ENCODE measurements at regions not wholly inside any gene's neighbourhood (a gene's known extent, or its start where the extent isn't known, plus 50 kb on each side); places are given as distances from the start of the nearest gene placed in this dataset.
A peak's percentile ranks its signal among the peaks of the same experiment; 100 is the strongest.

DNA sequence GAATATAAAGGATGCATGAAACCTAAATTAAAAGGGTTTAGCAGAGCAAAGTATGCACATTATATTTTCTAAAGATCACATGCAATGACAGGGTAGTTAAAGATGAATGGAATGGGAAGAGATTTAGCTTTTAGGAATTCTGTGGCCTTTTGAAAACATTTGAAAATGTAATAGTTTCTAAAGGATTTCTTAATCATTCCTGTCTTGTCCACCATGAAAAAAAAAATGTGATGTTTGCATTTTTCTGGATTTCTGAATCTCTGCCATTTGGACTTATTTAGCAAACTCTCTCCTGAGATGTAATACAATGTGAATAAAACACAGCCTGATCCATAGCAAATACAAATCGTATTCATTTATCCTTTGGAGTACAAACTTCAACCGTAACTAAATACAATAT, 126.6 kb upstream of the RAB11FIP2 start:
- DNase-seq, result no peak

DNA sequence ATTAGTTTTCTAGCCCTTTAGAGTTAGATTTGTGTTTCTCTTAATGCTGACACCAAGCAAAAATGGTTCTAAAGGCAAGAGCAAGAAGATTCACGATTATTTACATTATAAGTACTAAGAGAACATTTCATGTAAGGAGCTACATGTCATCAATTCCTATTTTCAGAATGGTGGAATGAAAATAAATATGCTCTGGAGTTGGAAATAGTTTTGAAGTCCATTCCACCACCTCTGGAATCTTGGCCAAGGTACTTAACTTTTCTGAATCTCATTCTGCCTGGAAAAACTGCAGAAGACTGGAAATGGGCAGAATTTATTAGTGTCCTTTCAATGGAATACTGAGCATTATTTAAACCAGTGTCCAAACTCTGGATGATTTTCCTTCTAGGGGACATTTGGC, 125.1 kb upstream of the RAB11FIP2 start:
- no peak for DNase-seq

DNA sequence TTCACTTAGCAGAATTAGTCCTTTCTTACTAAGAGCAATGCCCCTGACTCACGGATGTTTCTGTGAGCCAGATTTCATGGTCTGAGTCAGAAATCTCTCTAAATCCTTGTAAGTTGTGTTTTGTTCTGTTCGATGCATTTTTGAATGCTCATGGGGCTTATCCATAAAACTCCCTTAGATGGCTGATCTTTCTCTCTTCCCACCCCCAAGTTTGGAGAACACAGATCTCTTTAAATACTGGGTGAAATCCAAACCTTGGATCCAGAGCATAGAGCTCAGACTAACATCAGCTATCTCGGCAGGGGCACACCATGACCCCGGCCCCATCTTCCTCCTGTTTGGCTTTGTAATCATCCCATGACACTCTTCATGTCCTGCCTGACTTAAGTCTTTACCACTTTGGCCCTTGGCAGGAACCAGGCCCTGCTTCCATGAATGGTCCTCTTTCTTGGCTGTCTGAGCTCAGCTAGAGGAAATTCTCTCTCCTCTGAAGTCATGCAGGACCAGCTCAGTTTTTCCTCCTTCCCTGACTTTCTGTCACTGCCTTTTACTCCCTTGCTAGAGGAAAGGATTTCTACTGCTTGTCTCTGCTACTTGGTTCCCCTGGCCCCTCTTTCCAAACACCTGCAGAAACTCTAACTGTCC, 120.4 kb upstream of the RAB11FIP2 start:
- no peak for DNase-seq

DNA sequence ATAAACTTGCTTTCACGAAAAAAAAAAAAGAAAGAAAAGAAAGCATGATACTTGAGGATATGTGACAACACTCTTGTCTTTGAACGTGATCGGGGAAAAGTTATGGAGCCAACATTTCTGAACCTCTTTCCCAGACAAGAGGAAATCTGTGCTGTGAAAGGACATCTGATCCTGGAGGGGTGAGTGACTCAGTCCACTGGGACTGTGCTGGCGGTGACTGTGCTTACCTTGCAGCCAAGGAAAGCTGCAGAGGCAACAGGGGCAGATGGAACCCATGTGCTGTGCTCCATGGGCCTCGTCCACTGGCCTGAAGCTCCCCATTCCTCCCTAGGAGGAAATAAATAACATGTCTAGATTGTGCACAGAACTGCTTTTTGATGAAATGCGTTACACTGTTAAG, 116.5 kb upstream of the RAB11FIP2 start:
- DNase-seq, result no peak

- no peak for DNase-seq
Observed at GRCh38 chr10:118161461-118162246, 114.9 kb upstream of the RAB11FIP2 start.

GRCh38 chr10:118153287-118153686, 106.5 kb upstream of the RAB11FIP2 start:
- no peak for DNase-seq

GRCh38 chr10:118151461-118151860, 104.7 kb upstream of the RAB11FIP2 start:
- no peak for DNase-seq

DNA sequence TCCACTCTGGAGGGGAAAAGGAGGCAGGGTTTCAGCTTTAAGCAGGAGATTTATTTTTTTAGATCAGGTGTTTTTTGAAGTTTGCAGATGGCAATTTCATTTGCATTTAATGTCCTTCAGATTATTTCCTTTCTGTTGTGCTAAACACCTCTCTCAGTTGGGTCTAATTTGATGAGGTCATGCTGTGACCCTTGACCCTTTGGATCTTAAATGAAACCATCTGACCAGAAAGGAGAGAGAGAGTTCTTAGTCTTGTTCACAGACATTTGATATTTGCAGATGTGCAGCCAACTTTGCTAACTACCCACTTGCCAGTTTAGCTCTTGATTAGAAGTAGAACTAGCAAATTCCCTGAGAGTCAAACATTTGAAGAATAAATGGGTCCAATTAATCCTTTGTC, 101.5 kb upstream of the RAB11FIP2 start:
- DNase-seq, result no peak

DNA sequence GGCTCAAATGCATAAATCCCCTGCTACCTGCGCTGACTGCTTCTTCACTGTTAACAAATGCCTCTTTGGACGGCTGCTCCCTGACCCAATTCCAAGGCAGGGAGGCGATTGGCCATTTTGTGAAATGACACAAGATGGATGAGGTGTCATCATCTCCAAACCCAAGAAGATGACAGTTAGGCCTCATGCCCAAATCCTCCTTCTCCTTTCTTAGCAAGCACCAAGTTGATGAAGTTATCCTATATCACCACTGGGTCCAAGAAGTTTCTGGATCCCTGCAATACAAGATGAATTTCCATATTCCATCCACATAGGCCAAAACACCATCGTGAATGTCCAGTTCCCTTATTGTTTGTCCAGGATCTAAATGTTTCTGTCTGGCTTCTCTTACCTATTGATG, 98.5 kb upstream of the RAB11FIP2 start:
- DNase-seq, result no peak

DNA sequence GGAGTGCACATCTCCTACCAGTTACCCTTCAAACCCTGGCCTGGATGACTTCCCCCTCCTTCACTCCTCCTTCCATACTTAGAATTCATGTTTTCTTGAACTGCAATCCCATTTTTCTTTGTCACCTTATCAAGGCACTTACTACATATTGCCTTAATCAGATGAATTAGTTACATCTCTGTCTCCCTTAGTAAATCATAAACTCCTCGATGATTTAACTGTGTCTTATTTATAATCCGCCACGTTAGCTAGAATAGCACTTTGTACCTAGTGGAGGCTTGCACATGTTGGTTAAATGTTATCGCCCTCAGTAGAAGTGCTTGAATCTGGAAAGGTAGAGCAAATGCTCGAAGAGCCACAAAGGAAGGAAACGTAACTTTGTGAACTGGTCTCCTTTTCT, 94.7 kb upstream of the RAB11FIP2 start:
- DNase-seq, result no peak

DNA sequence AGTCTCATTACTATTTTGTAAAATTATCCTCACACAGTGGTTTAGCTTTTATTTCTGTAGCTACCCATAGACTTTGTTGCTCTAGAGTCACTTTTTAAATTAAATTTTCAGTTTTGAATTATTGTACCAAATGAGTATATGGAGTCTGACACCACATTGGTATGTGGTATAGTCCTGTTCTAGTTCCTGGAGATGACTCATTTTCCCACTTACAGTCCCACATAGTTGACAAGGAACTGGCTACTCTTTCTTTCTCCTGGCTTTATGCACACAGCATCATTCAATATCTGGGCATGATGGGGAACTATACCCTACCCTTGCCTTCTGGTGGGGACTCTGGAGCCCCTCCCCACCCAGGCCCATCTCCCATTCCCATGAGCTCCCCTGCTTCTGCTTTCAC, 92.6 kb upstream of the RAB11FIP2 start:
- no peak for DNase-seq

- no peak for DNase-seq
Observed at GRCh38 chr10:118128675-118129074, 81.9 kb upstream of the RAB11FIP2 start.

GRCh38 chr10:118118716-118119115, 72.0 kb upstream of the RAB11FIP2 start:
- no peak for DNase-seq

DNA sequence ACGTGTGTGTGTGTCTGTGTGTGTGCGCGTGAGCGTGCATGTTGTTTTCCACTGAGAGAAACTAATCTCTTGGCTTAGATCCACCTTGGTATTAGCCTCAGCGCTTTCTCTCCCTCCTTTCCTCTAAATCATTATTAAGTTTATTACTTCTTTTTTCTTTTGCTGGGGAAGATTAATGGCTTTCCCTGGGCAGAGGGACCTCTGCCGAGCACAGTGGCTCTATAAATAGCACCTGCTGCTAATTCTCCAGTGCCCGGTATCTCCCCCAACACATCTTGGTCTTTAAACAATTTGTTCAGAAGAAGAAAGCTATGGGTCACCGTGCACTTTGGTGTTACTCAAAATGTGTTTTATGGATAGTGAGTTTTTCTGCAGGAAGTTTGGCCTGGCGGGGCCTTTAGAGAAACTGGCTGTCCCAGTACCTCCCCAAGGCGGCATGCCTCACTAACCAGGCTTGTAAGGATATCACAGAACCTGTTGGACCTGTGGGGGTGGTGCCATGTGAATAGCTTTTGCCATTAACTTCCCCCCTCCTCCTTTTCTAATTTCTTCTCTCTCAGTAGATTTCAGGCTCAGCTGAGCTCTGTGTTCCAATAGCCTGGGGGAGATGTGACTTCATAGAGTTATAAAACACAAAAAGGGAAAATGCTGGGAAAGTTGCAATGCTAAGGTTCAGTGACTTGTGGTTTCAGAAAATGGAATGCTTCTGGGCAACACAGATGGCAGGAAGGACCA, 70.1 kb upstream of the RAB11FIP2 start:
- no peak for DNase-seq

DNA sequence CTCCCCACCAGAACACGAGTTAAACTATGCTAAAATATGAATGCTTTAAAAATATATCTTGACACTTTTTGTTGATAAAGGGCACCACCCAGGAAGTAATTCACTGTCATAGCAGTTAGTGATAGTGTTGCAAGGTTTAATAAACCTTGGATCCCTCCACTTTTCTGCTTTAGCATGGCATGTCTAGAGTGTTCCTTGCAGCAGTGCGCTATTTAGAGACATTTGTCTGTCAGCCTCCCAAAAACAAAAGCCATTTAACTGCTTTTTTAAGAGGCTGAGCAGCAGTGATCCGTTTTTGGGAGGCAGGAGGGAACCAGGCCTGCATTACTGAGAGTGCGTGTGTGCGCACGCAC, 69.6 kb upstream of the RAB11FIP2 start:
- no peak for DNase-seq

DNA sequence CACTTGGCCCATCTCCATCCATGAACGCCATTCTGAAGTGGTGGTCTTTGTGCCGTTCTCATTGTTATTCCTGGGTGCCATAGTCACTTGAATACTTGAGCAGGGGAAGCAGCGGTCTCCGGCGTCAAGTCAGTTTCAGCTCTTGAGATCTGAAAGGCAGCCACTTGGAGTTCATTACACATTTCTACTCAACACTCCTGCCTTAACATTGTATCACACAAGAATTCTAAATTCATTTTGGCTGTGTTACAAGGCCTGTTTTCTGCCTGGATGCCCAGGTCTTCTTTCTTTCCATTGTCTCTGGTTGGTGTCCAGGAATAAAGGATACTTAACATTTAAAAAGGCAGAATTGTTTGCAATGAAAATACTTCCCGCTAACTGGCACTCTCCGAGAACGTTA, 69.0 kb upstream of the RAB11FIP2 start:
- no peak for DNase-seq

- no peak for DNase-seq
Observed at GRCh38 chr10:118114992-118115391, 68.3 kb upstream of the RAB11FIP2 start.

DNA sequence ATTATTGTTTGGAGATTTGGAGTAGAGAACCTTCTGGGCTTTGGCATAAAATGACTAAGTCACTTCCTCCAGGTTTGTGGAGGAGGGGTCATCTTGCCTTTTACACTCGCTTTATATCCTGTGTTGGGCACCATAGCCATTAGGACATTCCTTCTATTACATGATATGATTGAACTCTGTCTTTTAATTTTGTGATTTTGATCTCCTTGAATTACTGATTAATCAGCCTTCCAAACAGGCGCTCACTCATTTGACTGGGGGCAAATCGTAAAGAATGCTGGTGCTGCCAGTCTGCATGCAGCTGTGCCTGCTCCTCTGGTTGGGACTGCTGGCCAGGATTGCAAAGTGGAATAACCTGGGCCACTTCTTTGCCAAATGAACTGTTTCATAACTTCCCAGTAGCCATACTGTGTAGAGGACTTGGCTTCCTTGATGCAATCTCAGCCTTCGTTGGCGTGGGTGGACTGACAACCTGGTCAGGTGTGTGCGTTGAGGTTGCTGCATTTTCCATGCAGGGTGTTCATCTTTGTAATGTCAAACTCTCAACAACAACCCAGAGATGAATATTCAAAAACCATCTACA, 65.9 kb upstream of the RAB11FIP2 start:
- DNase-seq, result no peak

- DNase-seq, result no peak
Observed at GRCh38 chr10:118110750-118111149, 64.0 kb upstream of the RAB11FIP2 start.

DNA sequence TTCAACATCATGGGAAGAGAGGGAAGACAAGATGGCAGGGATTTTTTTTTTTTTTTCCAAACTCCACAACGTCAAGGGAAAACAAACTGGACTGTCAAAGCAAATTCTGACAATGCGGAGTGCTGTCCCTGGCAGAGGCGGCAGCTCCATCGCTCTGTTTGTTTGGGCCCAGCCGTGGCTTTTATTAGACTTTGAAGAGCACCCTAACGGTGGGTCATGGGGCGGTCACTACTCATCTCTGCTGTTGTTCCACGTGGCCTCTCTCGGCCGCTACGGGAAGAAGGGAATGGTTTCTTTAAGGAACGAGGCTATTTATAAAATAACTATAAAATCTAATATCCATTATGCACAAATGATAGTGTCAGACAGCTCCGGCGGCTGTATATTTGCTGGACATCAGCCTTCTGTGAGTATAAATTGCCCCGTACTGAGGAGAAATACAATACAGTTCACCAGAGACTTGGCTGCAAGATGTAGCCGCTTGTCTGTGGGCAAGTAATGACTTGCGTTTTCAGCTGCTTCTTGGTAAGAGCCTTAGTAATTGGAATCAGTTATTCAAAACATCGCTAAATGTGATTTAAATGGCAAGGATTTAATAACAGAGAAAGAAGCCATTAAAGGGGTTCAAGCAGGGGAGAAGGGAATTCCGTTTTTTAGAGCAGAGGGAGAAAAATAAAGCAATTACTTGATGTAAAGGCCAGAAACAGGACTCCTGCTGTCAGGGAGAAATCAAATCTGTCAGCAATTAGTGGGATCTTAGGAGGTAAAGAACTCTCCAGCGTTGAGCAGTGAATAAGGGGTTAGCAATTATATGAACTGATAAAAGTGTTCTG, 61.7 kb upstream of the RAB11FIP2 start:
- peak; percentile 39 for DNase-seq

- DNase-seq, result no peak
Observed at GRCh38 chr10:118107541-118107940, 60.8 kb upstream of the RAB11FIP2 start.

- DNase-seq, result no peak
Observed at GRCh38 chr10:118107040-118107439, 60.3 kb upstream of the RAB11FIP2 start.

DNA sequence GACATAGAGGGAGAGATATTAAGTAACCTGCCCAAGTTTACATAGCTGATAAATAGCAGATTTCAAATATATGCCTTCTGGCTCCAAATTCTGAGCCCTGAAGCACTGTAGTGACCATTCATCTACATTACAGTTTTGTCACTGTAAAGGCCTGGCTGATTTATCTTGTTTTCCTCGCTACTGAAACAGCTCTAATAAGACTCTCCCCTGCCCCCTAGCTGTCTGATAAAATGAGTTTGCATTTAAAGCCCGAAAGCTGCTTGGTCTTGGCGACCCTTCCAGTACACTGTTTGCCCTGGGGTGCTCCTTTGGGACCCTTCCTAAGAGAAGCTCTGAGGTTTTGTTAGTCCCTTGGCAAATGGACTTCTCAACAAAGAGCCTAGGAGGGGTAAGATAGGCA, 59.7 kb upstream of the RAB11FIP2 start:
- no peak for DNase-seq

Measured in NCI-H510A treated with DMSO at 0.1 percent for 48 hours (cell line).